ENCODE measurements at regions not wholly inside any gene's neighbourhood (a gene's known extent, or its start where the extent isn't known, plus 50 kb on each side); places are given as distances from the start of the nearest gene placed in this dataset.

- no peak overlapping the region for H3K4me3 ChIP-seq (ENCODE audit: low read length)
- TF ChIP-seq CTCF (conservative IDR thresholded peaks at IDR 0.05; ENCODE audit: low read depth, low read length), result peak; percentile 37
- DNase-seq (ENCODE audit: low read depth), result peak; percentile 8
These were observed 130.5 kb upstream of the ITGA1 start for GRCh38 chr5:52657247-52657645.

- DNase-seq (ENCODE audit: low read depth), result no peak
- H3K4me3 ChIP-seq (ENCODE audit: low read length), result no peak overlapping the region
- no peak for TF ChIP-seq CTCF (conservative IDR thresholded peaks at IDR 0.05; ENCODE audit: low read depth, low read length)
These were observed 129.5 kb upstream of the ITGA1 start for GRCh38 chr5:52658246-52658645.

- TF ChIP-seq CTCF (conservative IDR thresholded peaks at IDR 0.05; ENCODE audit: low read depth, low read length), result no peak
- no peak for DNase-seq (ENCODE audit: low read depth)
- no peak overlapping the region for H3K4me3 ChIP-seq (ENCODE audit: low read length)
These were observed 127.1 kb upstream of the ITGA1 start for GRCh38 chr5:52660621-52661020.

GRCh38 chr5:52661903-52662595, 125.7 kb upstream of the ITGA1 start:
- DNase-seq (ENCODE audit: low read depth), result no peak
- H3K4me3 ChIP-seq (ENCODE audit: low read length), result no peak overlapping the region
- TF ChIP-seq CTCF (conservative IDR thresholded peaks at IDR 0.05; ENCODE audit: low read depth, low read length), result no peak

GRCh38 chr5:52665559-52665958, 122.2 kb upstream of the ITGA1 start:
- no peak overlapping the region for H3K4me3 ChIP-seq (ENCODE audit: low read length)
- no peak for TF ChIP-seq CTCF (conservative IDR thresholded peaks at IDR 0.05; ENCODE audit: low read depth, low read length)
- DNase-seq (ENCODE audit: low read depth), result no peak

- no peak for TF ChIP-seq CTCF (conservative IDR thresholded peaks at IDR 0.05; ENCODE audit: low read depth, low read length)
- no peak for DNase-seq (ENCODE audit: low read depth)
- no peak overlapping the region for H3K4me3 ChIP-seq (ENCODE audit: low read length)
These were observed 119.6 kb upstream of the ITGA1 start for GRCh38 chr5:52668139-52668538.

- no peak for DNase-seq (ENCODE audit: low read depth)
- no peak for TF ChIP-seq CTCF (conservative IDR thresholded peaks at IDR 0.05; ENCODE audit: low read depth, low read length)
- H3K4me3 ChIP-seq (ENCODE audit: low read length), result no peak overlapping the region
These were observed 119.1 kb upstream of the ITGA1 start for GRCh38 chr5:52668544-52669185.
